ENCODE measurements at regions not wholly inside any gene's neighbourhood (a gene's known extent, or its start where the extent isn't known, plus 50 kb on each side); places are given as distances from the start of the nearest gene placed in this dataset.
"Not testable (repeated sequence)": the region's sequence is repeated elsewhere in the genome, so short reads cannot be mapped to it uniquely, and the experiment has no call there.

- no peak overlapping the region for H3K4me3 ChIP-seq (ENCODE audit: low read length)
- peak; percentile 57 for DNase-seq (ENCODE audit: low read depth)
- peak; percentile 49 for TF ChIP-seq CTCF (IDR thresholded peaks at IDR 0.05; ENCODE audit: insufficient read depth, low read depth, low read length, missing control alignments)
These were observed 65.3 kb downstream of the OR13A1 start for GRCh38 chr10:45249978-45250693.

GRCh38 chr10:45250694-45251075, 64.7 kb downstream of the OR13A1 start:
- H3K4me3 ChIP-seq (ENCODE audit: low read length), result not testable (repeated sequence)

More at GRCh38 chr10:45250694-45251075, 64.7 kb downstream of the OR13A1 start:
- not testable (repeated sequence) for DNase-seq (ENCODE audit: low read depth)
